Neural cell (in vitro differentiated cells): ENCODE measurements at regions not wholly inside any gene's neighbourhood (a gene's known extent, or its start where the extent isn't known, plus 50 kb on each side); places are given as distances from the start of the nearest gene placed in this dataset.

ENCODE experiments used
- EP300 ChIP-seq: fragments of 450-650 bp; conservative IDR thresholded peaks from 2 replicates; pipeline ENCODE4 v1.6.1; 2014; ENCODE audit warnings: antibody characterized with exemption, mild to moderate bottlenecking, moderate library complexity; ENCODE audit not compliant: poor library complexity, severe bottlenecking
- TF ChIP-seq, protein P1 (sequence below): fragments of 450-650 bp; IDR thresholded peaks from 2 replicates; pipeline ENCODE4 v1.5.1; 2014; ENCODE audit warnings: antibody characterized with exemption, mild to moderate bottlenecking, moderate library complexity; ENCODE audit not compliant: poor library complexity, severe bottlenecking

DNA sequence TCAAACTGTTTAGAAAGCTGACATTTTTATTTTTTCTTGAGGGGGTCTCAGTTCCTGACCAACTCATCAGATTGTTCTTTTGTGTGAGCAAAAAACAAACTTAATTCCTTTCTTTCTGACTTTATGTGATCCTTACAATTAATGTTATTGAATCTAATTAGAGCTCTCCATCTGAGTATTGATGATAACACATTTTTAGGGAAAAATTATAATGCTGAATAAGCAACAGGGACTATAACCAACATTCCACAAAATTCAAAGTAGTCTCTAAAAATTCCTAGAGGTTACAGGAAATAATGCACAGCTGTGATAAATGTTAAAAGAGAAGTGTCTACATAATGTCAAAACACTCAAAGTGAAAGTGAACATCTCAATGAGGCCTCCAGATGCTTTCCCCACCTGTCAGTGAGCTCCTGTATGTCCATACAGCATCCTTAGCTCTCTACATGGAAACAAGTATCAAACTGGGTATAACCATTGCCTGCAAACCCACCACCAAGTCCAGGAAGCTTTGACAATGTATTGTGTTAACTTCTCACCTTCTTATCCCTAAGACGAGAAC lies 786.0 kb upstream of the SLC39A10 start:
- TF ChIP-seq, protein P1, sequence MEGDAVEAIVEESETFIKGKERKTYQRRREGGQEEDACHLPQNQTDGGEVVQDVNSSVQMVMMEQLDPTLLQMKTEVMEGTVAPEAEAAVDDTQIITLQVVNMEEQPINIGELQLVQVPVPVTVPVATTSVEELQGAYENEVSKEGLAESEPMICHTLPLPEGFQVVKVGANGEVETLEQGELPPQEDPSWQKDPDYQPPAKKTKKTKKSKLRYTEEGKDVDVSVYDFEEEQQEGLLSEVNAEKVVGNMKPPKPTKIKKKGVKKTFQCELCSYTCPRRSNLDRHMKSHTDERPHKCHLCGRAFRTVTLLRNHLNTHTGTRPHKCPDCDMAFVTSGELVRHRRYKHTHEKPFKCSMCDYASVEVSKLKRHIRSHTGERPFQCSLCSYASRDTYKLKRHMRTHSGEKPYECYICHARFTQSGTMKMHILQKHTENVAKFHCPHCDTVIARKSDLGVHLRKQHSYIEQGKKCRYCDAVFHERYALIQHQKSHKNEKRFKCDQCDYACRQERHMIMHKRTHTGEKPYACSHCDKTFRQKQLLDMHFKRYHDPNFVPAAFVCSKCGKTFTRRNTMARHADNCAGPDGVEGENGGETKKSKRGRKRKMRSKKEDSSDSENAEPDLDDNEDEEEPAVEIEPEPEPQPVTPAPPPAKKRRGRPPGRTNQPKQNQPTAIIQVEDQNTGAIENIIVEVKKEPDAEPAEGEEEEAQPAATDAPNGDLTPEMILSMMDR = no peak
- peak; percentile 70 for TF ChIP-seq EP300
